ENCODE measurements at regions not wholly inside any gene's neighbourhood (a gene's known extent, or its start where the extent isn't known, plus 50 kb on each side); places are given as distances from the start of the nearest gene placed in this dataset.

DNA sequence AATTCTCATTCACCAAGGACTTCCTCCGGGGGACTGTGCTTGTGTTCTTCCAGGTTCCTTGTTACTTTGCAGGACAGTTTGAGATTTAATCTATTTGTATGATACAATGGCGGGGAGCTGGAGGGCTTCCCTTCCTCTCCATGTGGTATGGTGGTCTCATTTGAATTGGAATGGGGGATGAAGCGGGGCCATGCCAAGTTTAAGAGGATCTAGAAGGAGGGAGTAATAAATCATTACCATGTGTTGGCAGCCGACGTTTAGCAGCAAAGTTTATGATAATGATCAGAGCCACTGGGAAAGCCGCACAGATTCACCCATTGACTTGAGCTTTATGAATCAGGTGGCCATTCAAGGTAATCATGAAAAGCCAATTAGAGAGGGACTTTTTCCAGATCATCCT lies 355.1 kb upstream of the MGMT start:
- DNase-seq (ENCODE audit: low spot score), result no peak

DNA sequence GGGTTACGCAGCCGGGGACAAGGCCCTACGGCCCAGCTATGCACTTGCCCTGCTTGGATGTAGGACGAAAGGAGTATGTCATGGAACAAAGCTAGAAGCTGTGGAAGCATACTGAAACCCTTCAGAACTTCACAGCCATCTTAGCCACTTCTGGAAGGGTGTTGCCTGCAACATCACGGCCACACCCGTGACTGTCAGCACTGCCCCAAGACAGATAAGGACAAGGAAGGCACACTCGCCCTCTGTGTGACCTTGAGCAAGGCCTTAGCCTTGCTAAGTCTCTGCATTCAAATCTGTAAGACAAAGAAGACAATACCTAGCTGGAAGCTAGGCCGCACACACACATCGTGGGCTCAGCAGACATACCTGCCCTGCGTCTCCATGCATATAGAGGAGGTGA lies 352.5 kb upstream of the MGMT start:
- no peak for DNase-seq (ENCODE audit: low spot score)

DNA sequence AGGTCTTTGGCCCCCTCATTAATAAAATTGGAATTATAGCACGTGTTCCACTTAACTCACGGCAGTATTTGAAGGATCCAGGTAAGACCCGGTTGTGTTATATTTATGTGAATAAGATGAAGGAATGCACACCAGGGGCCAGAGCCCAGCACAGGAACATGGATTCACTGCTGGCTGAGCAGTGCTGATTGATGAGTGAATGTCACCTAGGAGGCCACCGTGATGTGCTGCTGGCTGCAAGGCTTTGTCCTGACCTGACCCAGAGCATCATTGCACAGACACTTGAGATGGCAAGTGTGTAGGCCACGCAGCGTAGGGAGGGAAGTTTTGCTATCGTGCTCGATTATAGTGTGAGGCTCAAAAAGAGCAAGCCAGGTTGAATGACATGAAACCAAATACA lies 350.7 kb upstream of the MGMT start:
- no peak for DNase-seq (ENCODE audit: low spot score)

DNA sequence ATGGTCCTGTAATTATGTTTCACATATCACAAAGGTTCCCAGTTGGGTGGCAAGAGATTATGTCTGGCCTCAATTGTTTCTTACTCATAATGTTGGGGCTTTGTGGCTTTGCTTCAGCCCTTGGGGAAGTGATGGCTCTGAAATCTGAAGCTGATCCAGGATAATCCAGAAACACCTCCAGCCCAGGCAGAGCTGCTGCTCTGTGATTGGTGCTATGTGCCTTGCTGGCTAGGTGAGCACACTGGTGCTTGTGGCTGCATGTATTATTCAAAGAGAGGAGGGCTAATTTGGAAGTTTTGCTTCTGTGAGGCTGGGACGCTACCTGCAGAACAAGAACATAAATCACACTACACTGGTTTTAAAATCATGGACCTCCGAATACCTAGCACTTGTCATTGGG lies 346.6 kb upstream of the MGMT start:
- no peak for DNase-seq (ENCODE audit: low spot score)

DNA sequence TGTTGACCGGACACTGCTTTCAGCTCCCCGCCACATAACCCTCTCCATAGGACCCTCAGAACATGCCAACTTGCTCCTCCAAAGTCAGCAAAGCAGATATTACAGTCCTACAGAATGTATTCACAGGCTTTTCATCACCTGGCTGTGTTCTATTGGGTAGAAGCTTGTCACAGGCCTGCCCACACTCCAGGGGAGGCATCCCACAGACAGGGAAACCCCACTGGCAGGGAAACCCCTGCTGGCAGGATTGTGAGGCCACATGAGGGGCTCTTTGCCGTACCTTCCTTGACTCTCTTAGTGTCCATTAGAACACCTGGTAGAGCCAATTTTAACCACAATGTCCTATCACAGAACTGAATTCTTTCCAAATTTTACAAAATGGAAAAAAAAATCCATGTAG lies 344.2 kb upstream of the MGMT start:
- DNase-seq (ENCODE audit: low spot score), result no peak

DNA sequence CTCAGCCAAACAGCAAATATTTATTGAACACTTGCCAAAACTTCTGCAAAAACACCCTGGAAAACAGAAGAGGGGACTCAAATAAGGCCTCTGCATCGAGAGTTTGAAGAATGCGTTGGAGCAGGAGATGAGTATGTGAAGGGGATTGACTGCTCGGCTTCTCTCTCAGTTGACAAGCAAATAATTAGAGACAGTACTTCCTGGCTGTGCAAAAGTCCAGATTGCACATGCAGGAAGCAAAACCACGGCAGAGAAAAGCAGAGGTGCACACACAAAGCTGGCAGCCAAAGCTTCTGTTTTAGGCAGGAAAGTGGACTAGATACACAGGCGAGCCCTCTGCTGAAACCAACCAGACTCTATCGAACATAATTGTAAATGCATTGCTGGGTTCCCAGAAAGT lies 343.6 kb upstream of the MGMT start:
- DNase-seq (ENCODE audit: low spot score), result no peak

DNA sequence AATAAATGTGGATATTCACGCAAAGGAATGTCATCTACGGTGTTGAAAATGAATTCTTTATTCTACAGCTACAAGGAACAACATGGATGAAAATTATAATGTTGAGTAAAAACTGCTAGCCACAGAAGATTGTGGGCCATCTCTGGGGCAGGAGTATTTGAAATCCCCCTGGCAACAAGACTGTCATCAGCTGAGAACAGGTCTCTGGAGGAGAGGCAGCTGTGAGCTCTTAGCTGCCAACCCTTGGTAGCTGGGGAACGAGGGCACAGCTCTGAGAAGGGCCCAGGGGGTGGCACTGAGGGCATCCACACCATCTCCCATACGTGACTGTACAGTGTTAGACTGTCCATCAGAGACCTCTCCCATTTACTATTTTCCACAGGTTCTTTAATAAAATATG lies 340.1 kb upstream of the MGMT start:
- DNase-seq (ENCODE audit: low spot score), result no peak

DNA sequence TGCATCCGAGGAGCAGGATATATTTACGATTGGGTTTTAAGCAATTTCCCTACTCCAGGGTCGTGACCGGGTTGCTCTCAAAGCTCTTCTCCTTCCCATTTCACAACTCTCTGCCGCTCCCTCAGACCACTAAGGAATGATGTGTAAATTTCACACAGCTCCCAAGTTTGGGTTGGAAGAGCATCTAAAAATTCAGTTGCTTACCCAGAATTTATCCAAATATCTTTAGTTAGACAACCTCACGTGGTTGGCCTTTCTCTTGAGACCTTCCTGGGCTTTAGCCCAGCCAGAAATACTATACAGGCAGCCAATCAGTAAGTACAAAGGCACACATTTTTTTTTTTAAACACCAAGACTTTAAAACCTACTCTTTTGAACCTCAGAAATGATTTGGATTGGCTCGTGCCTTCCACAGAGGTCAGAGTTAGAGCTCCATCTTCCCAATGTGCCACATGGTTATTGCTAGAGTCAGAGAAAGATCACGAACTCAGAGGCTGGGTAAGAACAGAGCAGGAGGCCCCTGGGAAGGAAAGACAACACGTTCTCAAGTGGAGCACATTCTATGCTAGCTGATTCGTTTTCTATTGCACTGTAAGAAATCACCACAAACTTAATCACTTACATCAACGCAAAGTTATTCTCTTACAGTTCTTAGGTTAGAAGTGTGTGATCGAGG lies 335.4 kb upstream of the MGMT start:
- no peak for DNase-seq (ENCODE audit: low spot score)

DNA sequence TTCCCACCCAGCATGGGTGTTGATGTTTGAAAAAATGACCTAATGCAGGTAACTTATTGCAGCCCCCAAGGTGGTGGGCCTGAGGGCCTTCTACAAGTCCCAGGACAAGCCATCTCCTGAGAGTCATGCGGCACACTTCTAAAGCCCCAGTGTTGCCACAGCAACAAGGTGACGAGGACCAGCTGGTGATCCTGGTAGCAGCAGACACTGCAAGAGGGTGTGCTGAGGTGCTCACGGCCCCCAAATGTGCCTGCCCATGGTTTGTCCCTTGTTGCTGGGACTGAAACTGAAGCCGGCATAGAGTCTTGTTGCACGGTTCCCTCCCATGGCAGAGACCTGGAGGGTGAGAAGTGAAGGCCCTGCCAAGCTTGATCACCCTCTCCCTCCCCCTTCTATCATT lies 333.2 kb upstream of the MGMT start:
- no peak for DNase-seq (ENCODE audit: low spot score)

DNA sequence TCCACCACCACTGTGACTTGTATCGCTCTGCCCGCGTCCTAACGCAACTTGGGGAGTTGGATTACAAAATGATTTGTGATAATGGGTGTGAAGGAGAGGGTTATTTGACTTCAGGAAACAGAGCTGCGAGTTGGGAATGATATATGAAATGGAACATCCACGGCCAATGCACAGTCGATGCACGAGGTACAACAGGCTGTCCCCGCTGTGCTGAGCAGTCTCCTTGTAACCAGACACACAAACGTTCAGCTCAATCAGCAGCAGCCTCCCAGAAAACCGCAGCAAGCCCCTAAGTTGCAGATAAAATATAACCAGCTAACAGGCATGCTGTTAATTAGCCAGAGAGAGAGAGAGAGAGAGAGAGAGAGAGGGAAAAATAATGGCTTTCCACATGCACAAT lies 332.7 kb upstream of the MGMT start:
- no peak for DNase-seq (ENCODE audit: low spot score)

DNA sequence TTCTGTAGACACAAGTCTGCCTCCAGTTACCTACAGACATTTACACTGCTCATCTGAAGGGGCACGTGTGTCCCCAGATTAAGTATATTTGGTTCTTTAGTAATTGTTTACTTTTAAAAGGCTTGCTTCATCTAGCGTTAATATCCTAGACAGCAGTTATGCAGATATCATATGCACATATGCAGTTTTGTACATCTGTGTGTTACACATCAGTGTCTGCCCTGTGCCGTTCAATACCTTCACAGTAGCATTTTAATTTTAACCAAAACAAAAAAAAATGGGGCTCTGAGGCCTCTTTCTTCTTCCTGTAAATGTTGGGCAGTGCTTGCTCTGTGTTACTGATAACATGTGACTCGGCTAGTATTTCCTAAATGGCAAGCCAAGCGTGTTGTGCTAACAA lies 331.4 kb upstream of the MGMT start:
- DNase-seq (ENCODE audit: low spot score), result no peak

DNA sequence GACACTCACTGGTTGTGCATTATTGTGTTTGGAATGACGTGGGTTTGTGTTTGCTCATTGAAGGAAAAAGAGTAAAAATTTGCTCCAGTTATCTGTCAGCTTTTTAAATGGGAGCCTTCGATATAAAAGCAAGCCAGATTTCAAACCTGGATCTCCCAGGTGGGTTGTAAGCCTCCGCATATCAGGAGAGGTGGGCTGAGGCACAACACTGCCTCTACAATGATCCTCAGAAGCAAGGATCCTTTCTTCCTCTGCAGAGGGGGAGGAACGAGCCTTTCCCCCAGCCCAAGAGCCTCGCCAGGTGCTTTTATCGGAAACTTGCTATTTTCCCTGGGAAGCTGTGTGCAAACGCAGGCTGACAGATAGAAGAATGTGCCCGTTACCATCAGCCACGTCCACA lies 331.0 kb upstream of the MGMT start:
- no peak for DNase-seq (ENCODE audit: low spot score)

DNA sequence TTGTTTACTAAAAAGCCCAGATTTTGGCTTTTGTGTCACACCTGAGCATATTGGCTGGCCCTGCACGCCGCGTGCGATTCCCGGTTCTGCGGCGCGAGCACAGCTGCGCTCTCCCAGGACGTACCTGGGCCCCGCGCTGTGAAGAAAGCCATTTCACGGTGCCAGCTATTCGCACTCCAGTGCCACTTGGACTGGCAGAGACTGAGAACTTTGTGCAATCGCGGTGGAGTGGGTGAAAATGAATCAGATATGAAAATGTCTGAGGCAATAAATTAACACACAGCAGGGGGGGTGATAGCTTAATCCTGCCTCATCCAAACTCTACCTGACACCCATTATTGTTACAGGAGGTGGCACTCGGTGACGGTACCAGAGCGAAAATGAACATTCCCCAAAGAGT lies 330.1 kb upstream of the MGMT start:
- DNase-seq (ENCODE audit: low spot score), result no peak

DNA sequence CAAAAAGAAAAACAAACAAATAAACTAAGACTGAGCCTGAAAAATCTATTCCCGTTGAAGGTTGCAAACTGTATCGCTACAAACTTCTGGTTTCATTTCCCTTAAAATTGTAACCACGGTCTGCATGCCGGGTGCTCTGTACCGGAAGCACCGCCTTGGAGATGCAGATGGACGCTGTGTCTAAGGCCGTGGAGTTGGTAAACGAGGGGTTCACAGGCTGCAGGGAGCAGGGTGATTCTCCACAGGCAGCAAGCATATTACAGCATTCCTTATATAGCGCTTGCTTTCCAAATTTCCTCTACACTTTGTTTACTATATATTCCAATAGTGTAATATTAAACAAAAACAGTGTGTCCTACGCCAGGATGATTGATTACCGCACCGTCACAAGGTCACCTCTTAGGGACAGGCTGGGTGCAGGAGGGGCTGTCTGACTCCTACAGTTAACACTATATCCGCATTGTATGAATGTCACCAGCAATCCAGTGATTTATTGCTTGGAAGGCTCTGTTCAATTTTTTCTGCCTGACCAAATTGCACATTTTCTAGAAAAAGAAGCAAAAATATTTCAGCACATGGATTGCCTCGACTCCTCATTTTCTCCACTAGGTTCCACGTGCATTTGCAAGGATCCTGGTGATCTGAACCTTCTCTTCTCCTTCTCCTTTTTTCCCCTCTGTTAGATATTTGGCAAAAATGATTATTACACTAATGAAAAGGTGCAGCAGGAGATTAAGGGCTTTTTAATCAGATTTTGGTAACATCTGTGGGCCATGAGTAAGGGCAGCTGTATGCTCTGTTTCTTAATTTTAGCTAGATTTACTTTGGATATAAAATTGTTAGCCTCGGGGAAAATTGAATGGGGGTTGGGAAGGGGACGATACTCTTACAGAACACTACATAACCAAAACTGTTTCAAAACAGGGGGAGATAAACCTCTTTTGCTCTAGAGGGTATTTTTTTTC lies 325.8 kb upstream of the MGMT start:
- no peak for DNase-seq (ENCODE audit: low spot score)

DNA sequence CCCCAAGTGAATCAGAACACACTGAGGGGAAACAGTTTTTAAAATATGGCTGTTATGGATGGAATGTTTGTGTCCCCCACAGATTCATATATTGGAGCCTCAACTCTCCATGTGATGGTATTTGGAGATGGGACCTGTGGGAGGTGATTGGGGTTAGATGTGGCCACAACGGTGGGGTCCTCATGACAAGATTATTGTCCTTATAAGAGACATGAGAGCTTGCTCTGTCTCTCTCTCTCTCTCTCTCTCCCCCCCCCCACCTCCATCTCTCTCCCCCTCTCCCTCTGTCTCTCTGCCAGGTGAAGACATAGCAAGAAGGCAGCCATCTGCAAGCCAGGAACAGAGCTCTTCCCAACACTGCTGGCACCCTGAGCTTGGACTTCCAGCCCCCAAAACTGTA lies 315.8 kb upstream of the MGMT start:
- DNase-seq (ENCODE audit: low spot score), result no peak

DNA sequence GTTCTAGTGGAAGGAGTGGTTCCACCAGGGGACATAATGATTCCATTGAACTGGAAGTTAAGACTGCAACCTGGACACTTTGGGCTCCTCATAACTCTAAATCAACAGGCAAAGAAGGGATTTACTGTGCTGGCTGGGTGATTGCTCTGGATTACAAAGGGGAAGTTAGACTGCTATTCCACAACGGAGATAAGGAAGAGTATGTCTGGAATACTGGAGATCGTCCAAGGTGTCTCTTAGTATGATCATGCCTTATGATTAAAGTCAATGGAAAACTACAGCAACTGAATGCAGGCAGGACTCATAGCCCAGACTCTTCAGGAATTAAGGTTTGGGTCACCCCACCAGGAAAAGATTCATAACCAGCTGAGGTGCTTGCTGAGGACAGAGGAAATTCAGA lies 310.6 kb upstream of the MGMT start:
- no peak for DNase-seq (ENCODE audit: low spot score)

DNA sequence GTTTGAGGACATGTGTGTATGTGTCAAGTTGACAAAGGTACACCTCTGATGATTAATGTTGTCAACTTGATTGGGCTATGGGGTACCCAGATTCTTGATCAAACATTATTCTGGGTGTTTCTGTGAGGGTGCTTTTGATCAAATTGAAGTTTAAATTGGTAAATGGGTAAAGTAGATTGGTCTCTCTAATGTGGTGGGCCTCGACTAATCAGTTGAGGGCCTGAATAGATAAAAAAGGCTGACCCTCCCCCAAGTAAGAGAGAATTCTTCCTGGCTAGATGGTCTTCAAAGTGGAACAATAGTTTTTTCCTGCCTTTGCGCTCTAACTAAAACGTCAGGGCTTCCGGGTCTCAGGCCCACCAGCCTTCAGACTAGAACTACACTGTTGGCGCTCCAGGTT lies 309.9 kb upstream of the MGMT start:
- no peak for DNase-seq (ENCODE audit: low spot score)

DNA sequence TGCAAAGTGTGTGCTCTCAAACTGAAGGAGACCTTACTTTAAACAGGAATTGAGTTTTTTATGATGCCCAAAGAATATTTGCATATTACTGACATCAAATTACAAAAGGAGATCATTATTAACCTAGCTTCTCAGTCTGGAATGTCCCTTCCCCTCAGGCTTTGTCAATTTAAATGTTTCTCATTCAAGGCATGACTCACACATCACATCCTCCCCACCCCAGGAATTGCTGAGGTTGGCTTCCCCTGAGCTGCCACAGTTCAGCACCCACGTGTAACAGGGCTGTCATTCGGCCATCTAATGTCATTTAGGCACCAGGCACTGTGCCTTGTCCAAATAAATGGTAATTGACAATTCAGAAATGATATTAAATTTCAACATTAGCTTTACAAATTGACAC lies 305.9 kb upstream of the MGMT start:
- no peak for DNase-seq (ENCODE audit: low spot score)

DNA sequence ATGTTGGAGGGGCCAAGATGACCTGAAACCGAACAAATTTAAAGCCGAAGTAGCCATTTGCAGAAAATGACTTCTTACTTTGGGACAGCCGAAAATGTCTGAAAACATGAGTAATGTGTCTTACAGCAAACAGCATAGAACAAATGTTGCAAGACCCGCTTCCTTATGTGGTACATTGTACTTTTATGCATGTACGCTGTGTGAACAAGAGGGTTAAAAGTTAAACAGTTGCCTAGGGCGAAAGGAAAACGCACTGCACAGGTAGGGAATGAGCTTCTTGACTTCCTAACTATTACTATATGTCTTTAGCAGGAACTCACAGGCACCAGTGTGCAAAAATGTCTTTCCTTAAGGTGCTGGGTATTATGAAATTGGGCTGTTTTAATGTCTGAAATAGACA lies 303.5 kb upstream of the MGMT start:
- DNase-seq (ENCODE audit: low spot score), result no peak

DNA sequence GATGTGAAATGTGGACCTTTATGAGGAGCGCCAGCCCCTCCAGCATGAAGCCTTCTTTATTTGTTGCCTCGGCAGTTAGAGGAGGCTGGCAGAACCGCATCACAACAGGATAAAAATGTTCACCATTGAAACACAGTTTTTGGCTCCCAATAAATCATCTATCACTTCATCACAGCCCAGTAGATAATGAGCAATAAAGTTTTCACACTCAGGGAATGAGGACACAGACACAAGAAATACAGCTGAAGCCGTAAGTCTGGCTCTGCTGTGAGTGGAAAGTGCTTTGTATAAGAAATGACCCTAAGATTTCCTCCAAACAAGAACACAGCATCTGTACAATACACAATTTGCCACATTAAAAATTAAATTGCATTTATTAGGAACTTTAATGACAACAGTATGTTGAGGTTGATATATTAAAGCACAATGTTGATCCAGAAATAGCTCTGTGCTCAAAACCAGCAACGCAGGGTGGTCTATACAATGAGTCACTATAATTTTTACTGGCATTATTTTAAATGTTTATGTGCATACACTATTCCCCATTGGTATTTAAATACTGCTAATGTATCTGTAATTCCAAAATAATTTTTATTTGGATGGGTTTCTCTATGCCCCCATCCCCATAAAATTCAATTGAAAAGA lies 301.8 kb upstream of the MGMT start:
- no peak for DNase-seq (ENCODE audit: low spot score)

DNA sequence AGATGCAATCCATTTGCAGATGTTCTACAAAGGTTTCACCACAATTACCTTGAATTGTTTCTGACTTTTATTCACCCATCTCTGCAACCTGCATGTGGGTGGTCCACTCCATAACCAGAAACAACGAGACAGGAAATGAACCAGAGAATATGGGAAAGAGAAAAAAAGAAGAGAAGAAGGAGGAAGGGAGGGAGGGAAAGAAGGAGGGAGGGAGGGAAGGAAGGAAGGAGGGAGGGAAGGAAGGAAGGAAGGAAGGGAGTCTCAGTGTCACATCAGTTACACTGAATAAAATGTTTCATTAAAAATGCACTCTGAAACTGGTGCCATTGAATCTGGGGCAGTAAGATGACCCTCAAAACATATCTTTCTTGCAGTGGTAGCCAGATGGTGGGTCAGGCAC lies 301.3 kb upstream of the MGMT start:
- DNase-seq (ENCODE audit: low spot score), result no peak

DNA sequence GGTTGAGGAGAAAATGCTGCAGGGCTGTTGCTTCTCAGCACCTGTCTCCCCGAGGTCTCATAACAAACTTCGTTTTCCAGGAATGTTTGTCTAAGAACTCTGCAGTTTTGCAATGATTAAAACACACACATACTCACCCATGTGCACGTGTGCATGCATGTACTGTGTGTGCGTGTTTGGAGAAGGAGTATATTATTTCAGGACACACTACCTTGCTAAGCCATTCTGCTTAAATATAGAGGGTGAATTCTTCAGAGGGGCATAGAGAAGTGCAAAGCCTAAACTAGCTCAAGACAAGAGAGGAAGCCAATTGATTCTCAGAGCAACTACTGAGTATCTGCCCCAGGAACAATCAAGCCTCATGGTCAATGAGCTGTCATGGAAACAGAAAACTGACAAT lies 298.4 kb upstream of the MGMT start:
- DNase-seq (ENCODE audit: low spot score), result no peak

DNA sequence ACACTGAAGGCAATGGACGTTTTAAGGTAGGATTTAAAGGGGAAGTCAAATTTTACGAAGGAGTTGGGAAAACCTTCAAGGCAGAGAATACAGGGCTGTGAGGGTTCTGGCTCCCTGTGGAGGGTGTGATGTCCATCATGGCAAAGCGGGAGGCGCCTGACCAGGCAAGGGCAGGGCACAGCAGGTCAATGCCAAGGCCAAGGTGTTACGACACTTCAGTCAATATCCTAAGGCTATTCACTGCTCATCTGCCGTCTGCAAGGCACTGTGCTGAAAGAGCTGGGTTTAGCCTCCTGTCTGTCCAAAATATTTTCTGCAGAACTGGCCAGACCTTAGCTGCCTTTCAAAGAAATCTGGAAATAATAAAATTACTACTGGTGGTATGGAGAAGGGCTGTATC lies 297.9 kb upstream of the MGMT start:
- DNase-seq (ENCODE audit: low spot score), result no peak

Data from AG20443 (cell line).